CD4-positive, alpha-beta T cell treated with Interleukin-2 at 100 ng/mL for 4 hours (primary cell): ENCODE measurements at regions not wholly inside any gene's neighbourhood (a gene's known extent, or its start where the extent isn't known, plus 50 kb on each side); places are given as distances from the start of the nearest gene placed in this dataset.
A peak's percentile ranks its signal among the peaks of the same experiment; 100 is the strongest.

Experiments used
- DNase-seq: peaks from one replicate; pipeline ENCODE4 v3.0.0-alpha.2; 2020; ENCODE audit warnings: low spot score

DNA sequence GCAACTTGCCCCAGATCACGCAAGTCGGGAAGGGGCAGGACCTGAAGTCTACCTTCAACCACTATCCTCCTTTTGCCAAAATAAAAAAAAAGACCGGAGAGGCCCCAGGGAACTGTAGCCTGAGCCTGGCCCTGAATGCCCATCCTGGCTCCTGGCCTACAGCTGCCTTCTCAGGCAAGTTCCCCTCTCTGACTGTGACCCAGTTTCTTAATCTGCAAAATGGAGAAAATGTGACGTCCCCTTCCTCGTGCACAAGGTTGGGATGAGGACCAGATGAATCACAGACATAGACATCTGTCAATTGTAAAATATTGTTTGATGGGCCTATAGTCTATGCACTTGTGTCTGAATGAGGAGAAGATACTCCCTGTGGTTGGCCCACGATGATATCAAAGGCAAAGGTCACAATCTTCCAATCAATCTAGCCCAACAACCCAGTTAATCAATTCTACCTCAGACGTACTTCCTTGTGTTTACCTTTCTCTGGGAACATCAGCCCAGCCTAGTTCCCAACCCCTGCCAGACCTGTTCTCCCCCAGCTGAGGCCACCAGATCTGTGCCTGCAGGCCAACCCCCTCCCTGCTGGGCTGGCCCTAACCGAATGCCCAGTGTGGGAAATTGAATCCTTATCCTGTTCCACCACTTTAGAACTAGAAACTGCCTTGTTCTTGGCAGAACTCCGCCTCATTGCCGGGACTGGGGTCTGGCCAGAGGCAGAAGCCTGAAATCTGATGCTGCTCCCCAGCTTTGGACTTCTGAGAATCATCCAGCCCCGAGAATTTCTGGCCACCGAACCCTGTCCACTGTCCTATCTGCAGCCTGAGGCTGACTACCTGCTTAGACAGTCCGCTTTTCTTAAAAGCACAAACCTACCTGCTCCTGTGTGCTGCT lies 101.8 kb upstream of the LIPC start:
- no peak for DNase-seq

DNA sequence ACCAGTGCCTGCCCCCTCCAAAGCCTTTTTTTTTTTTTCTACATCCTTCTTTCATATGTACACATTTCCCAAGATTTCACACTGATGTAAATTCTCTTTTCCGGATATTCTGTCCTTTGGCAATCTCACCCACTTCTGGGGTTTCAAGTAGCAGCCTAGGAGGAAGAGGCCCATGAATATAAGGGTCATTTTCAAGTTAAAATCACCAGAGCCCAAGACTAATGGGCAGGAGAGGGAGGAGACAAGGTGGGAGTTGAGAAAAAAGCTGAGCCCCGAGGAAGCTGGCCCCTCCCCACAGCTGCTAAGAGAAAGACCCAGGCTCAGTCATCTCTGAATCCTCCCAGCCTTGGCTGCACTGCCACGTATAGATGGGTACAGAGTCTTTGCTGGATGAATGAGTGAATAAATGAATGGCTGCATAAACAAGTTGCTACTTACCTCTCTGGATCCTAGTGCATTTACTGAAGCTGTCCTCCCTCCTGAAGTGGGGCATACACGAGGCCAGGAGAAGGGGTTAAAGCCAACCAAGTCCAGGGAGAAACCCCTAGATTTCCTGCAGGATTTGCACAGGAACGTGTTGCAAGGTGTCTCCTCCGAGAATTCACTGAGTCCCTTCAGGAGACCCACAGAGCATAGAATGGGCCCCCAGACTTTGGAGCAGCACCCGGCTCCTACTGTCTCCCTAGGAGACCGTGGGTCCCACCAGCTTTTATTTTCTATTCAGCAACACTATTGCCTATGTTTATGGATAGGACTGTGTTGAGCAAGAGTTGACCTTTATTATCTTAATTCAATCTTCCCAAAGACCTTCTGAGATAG lies 100.8 kb upstream of the LIPC start:
- no peak for DNase-seq

DNA sequence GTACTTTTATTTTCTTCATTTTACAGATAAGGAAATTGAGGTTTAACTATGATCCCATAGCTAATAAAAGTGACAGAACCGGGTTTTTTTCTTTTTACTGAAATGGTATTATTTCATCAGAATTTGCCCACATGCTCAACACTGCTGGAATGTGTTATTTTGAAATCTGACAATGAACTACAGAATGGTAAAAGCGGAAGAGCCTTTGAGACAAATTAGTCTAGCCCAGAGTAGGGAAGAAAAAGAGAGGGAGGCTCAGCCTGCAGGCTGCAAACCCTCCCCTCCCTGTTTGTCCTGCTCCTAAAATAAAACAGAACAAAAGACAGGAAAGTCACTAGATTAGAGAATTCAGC lies 100.3 kb upstream of the LIPC start:
- DNase-seq, result no peak

DNA sequence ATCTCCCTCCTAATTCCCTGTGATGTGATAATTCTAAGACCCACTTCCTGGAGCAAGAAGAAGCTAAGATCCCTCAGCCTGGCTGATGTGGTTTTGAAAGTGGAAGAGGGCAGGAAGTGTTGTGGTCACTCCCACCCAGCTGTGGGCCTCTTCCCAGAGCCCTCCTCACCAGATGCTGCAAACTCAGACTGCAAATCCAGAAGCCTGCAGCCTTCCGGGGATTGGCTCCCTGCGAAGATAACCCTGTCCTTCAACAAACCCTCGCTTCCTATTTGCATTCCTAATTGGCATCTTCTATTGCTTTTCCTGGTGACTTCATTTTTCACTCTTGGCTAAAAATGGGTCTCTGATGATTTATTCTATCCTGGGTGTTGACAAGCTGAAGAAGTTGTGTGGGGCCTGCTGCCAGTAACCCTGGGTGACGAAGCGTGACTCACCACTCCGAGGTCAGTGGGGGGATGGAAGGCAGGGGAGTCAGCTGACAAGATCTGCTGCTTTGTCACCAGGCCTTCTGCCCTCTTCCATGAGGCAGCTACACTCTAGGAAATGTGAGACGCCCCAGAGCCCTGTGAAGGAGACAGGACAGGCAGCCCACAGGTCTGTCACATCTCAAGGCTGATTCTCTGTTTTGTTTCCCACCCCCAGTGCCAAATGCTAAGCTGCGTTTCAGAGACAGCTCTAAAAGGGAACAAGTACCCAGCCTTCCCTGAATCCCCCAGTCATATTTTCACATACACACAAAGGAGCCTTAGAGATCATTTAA lies 99.7 kb upstream of the LIPC start:
- DNase-seq, result peak; percentile 87

DNA sequence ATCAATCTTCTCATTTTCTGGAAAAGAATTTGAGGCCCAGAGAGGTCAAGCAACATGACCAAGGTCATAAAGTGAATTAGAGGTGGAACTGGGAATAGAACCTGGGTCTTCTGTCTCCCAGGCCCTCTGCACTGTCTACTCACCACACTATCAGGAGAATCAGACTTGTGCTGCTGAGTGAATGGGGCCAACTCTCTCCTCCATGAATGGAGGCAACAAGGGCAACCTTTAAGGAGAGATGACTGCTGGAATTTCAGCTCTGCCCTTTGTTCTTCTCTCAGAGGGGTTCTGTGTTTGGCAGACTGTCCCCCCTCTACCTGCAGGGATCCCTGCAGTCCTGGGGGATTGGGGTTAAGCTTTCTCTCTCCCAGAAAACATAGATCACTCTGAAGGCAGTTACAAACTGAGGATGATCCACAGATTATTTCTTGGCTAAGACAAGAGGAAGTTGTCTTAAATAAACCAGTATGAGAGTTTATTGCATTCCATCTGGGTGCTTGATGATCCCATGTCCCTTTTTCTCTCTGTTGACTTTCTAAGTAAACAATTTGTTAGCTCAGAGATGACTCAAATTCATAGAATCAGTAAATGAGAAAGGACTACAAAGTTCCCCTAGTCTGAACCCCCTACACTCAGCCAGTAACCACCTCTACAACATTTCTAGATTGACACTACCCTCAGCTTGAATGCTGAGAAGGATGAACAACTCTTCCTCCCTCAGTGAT lies 99.0 kb upstream of the LIPC start:
- peak; percentile 32 for DNase-seq

DNA sequence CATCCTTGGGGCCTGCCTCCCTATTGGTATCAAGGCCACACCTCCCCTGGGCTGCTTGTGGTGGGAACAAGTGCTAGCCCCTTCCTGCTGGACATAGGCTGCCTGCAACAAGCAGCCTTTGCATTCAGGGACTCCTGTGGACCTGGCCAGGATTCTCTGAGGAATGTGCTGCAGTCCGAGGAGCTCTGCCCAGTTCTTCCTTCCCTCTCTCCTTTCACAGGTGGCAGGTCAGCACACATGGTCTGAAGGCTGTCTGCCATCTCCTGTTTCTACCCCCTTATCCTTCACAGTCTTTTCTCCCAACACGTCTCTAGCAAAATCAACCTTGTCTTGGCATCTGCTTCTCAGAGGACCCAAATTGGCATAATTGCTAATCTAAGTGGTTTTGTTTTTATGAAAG lies 97.0 kb upstream of the LIPC start:
- no peak for DNase-seq

DNA sequence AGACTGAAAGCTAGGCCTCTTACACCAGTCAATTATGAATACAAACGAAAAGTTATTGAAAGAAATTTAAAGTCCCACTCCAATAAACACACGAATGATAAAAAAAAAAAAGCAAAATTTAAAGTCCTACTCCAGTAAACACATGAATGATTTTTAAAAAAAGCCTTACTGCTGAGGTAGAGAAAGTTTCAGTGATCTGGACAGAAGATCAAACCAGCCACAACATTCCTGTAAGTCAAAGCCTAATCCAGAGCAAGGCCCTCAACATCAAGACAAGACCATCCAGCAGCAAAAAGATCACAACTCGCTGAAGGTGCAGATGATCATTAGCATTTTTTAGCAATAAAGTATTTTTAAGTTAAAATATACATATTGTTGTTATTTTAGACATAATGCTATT lies 95.6 kb upstream of the LIPC start:
- DNase-seq, result no peak

DNA sequence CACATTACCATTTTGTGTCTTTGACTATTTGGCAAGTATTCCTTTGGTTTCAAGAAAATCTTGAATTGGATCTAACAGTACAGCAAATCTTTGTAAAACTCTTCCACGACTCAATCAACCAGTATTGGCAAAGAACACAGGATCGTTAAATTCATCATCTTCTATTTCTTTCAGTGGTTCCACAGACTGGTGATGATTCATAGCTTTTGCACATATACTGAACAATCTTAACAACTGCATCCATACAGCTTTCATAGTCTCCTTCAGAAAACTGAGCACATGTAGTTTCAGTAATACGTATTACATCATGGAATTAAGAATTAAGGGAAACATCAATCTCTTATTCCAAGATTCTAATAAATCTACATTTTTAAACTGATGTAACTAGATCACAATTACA lies 91.6 kb upstream of the LIPC start:
- no peak for DNase-seq

DNA sequence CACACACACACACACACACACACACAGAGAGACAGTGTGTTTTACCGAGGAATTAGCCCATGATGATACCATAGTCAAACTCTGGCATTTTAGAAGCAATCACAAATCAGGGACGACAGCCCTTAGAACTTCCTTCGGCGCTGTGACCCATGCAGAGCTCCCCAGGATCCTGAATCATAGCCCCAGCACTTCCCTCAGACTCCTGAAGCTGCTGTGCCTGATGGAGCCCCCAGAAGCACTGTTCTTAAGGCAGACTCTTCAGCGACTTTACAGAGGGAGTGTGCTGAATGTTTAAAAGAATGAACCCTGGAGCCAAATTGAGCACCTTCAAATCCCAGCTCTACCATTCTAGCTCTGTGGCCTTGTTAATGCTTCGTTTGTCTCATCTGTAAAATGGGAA lies 89.3 kb upstream of the LIPC start:
- no peak for DNase-seq

DNA sequence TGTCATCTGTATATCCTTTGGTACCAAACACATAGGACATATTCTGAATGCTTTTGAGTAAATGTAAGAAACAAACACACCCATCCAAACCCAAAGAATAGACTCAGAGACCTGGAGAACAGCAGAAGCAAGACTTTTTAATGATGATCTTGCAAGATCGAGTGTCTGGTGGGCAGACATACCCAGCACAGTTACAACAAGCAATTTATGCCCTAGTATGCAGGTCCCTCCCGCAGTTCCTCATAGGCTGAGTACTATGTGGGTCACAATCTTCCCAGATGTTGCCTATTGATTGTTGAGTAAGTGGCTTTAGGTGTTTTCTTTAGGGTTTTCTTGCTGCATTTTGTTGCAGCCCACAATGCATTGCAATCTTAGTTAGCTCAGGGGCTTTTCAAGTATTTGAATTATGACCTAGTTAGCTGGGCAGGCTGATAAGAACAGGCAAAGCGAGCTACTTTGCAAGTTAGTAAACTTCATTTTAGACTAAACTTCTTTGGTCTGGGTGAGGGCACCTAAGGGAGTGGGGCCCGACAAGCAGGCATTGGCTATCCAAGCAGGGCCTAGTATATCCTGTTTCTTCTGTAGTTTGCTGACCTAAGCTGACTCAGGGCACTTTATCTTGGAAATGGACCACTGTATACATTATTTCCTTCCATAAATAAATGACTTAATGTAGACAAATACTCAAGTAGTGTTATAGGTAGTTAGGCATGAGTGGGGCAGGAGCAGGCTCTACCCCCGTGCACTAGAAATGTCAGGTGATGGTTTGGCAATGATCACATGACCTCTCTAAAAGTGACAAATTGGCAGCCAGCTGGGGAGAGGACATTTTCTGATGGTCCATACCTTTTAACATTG lies 87.3 kb upstream of the LIPC start:
- no peak for DNase-seq

DNA sequence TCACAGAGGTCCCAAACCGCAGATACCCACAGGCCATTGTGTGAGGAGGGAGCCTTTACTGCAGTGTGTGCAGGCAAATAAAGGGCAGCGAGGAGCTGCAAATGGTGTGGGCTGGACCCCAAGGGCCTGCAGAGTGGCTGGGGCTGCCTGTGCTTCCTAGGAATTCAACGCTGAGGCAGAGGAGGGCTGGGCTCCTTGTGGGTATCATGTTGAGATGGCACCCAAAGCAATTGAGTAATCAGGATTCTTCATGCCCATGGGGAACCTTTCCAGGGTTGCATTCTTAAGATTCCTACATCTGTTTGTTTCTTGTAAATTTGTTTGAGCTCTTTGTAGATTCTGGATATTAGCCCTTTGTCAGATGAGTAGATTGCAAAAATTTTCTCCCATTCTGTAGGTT lies 85.4 kb upstream of the LIPC start:
- no peak for DNase-seq

DNA sequence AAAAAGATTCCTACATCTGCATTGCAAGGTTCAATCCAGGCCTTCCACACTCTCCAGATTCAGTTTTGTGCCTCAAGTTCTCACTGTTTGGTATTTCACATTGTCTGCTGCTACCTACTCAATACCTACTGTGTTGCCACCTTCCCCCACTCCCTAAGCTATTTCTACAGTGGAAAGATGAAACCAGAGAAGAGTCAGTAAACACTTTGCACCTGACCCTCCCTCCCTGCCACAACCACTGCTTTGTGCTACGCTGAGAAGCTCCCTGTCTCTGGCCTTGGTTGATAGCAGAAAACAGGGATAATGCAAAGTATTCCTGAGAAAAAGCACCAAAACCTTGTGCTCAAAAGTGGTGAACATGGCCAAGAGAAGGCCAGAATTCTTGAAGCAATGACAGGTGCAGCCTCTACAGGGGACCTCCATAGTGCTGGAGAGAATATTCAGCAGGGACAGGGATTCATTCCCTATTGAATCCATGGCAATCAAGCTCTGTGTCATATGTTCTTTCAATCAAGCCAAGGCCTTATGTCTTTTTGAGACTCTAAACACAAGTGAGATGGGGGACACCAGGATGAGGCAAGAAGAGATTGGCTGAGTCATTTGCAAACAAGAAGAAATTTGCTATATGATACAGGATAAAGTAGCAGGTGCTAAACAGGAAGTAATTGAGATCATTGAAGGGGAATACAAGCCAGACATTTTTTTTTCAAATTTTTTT lies 83.5 kb upstream of the LIPC start:
- DNase-seq, result no peak

DNA sequence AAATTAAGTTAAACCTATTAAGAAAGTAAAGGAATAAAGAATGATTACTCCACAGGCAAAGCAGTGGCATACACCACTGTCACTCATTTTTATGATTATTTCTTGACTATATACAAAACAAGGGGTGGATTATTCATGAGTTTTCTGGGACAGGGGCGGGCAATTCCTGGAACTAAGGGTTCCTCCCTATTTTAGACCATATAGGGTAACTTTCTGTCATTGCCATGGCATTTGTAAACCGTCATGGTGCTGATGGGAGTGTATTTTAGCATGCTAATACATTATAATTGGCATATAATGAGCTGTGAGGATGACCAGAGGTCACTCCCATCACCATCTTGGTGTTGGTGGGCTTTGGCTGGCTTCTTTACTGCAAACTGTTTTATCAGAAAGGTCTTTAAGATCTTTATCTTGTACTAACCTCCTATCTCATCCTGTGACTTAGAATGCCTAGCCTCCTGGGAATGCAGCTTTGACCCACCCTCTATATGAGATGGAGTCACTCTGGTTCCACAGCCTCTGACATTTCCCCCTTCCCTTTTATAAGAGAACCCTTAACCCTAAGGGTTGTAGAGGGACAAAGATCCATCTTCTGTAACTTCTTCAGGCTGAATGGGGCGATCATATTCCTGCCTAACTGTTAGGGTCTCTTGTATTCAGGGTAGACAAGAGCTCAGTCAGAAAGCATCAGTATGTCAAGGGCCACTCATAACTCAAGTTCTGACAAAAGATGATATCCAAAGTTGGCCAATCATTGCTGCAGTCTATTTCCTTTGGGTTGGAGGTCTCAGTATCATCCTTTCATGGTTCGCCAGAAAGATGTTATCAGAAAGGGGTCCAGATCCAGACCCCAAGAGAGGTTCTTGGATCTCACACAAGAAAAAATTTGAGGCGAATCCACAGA lies 79.5 kb upstream of the LIPC start:
- no peak for DNase-seq

DNA sequence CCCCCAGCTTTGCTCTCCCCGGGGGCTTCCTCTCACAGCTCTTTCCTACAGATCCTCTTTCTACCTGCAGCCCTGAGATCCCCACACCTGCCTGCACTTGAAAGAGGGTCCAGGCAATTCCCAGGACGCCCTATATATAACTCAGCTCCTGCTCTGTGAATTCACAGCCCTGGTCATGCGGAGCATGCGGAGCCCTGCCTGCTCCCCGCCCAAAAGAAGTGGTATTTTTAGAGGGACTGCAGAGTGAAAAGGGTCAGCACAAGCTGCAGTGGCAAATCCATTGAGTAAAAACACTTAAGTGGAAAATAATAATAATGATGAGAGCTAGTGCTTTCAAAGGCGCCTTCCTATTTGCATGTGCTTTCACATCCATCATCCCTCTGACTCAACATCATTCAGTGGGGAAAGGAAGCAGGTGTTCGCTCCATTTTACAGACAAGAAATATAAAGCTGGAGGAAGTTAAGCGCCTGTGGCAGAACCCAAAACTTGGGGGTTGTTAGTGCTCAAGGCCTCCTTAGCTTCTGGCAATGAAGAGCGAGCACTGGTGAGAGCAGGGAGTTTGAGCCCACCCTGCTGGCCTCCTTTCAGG lies 76.3 kb upstream of the LIPC start:
- no peak for DNase-seq

DNA sequence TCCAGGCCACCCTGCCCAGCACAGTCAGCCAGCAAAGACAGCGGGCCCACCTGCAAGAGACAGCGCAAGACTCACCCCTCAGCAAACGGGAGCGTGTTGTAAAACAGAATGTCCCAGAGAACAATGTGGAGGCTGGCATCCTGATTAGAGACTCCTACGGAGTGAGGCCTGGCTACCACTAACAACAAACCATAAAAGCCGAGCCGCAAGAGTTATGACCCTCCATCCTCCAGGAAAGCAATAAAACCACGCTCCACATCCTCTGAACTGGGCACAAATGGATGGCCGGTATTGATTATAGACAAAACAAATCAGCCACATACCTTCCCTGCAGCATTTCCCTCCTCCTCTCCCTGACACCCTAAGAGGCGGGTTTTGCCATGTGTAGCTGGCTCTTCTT lies 75.8 kb upstream of the LIPC start:
- no peak for DNase-seq

DNA sequence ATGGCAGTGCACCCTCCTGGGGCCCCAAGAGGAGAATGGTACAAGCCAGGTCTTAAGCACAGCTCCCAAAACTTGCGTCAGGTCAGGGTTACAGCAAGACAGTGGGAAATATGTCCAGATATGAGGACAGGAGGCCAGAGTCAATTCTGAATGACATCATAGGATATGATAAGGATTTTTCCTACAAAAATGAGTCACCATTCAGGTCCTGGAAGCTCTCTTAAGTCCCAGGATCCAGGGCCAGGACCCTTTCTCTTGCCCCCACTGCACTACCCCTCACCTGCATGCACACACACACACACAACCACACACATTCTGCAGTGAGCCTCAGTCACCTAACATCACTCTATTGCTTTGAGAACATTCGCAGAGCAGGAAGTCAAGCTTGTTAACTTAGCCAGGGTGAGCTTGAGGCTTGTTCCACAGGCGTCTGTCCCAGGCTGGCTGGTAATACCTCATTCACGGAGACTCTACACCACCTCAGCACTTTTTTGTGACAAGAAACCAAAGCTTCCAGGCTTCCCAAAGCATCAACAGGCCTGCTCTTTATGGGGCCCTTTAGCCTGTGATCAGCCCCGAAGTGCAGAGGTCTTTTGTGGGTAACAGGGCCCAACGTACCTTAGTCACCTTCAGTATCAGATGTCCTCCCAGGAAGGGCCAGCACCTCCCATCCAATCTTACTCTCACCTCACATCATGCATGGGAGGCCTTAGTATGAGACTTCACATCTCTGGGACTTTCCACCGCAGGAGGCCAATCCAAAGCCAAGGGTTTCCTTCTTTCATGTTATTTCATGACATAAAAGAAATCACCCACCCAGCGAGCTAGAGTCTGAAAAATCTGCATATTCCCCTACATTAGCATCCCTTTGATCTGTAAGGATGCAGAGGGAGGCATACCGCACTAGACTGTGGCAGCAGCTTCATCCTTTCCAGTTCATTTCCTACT lies 74.0 kb upstream of the LIPC start:
- DNase-seq, result peak; percentile 7

DNA sequence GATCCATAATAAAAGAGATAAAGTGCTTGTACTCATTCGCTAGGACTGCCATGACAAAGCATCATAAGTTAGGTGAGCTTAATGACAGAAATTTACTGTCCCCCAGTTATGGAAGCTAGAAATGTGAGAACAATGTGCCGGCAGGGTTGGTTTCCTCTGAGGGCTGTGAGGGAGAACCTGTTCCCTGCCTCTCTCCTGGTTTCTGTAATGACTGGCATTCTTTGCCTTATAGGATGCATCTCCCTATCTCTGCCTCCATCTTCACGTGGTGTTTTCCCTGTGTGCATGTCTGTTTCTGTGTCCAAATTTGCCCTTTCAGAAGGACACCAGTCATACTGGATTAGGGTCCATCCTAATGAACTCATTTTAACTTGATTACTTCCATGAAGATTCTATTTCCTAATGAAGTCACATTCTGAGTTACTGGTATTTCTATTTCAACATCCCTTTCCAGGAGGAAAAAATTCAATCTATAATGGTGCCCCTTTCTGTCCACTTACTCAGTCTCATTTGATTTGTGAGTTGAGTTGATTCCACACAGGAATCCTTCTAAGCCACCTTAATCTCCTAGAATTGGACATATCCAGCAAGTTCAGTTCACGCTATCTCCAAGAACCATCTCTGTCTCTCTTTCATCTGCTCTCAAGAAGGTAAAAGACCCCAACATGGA lies 71.2 kb upstream of the LIPC start:
- no peak for DNase-seq
